WTC11 (cell line): ENCODE measurements at regions not wholly inside any gene's neighbourhood (a gene's known extent, or its start where the extent isn't known, plus 50 kb on each side); places are given as distances from the start of the nearest gene placed in this dataset.
"Not testable (repeated sequence)": the region's sequence is repeated elsewhere in the genome, so short reads cannot be mapped to it uniquely, and the experiment has no call there.

Experiments used
- ATAC-seq: fragments of 200-7000 bp; cut with Tn5 transposase; 2 replicates; pipeline ENCODE4 v1.10.0; 2021; ENCODE audit warnings: mild to moderate bottlenecking, moderate library complexity
- CTCF ChIA-PET: fragments of 300-600 bp; sonication (Branson Sonifier 250); formaldehyde crosslinking; loops from one replicate; lab custom pipeline; 2021; ENCODE audit warnings: antibody characterized with exemption; lab: Charles Lee
- POLR2A ChIA-PET: fragments of 350-600 bp; sonication (Branson Sonifier 250); formaldehyde crosslinking; loops from one replicate; lab custom pipeline; 2021; ENCODE audit warnings: antibody characterized with exemption; lab: Charles Lee
- DNase-seq: peaks from one replicate; pipeline ENCODE4 v3.0.0; 2021; ENCODE audit warnings: low spot score
- H3K27ac Mint-ChIP-seq: 2 replicates; pipeline ENCODE4 v1.8.0; 2021; ENCODE audit warnings: mixed read lengths
- H3K27me3 Mint-ChIP-seq: 2 replicates; pipeline ENCODE4 v1.8.0; 2021; ENCODE audit warnings: low read depth, mild to moderate bottlenecking, moderate library complexity, mixed read lengths
- H3K36me3 Mint-ChIP-seq: 2 replicates; pipeline ENCODE4 v1.8.0; 2021; ENCODE audit warnings: mixed read lengths
- H3K4me1 Mint-ChIP-seq: 2 replicates; pipeline ENCODE4 v1.8.0; 2022; ENCODE audit warnings: mixed read lengths
- H3K4me3 Mint-ChIP-seq: 2 replicates; pipeline ENCODE4 v1.8.0; 2021; ENCODE audit warnings: mild to moderate bottlenecking, moderate library complexity, mixed read lengths
- H3K9me3 Mint-ChIP-seq: 2 replicates; pipeline ENCODE4 v1.8.0; 2021; ENCODE audit warnings: mixed read lengths
- ATF1 ChIP-seq: sonication (generic); formaldehyde crosslinking; IDR thresholded peaks from 2 replicates; pipeline ENCODE4 v1.8.1; 2023; ENCODE audit warnings: mild to moderate bottlenecking, moderate library complexity, missing genetic modification reagents
- CBFB ChIP-seq: sonication (generic); formaldehyde crosslinking; IDR thresholded peaks from 2 replicates; pipeline ENCODE4 v1.8.1; 2022; ENCODE audit warnings: mild to moderate bottlenecking, low read depth, missing genetic modification reagents
- CTCF ChIP-seq: fragments of 200-600 bp; IDR thresholded peaks from 2 replicates; pipeline ENCODE4 v1.8.0; 2022; ENCODE audit warnings: antibody characterized with exemption
- E2F1 ChIP-seq: sonication (generic); formaldehyde crosslinking; IDR thresholded peaks from 2 replicates; pipeline ENCODE4 v1.8.0; 2022; ENCODE audit warnings: mild to moderate bottlenecking, missing genetic modification reagents
- E2F5 ChIP-seq: sonication (generic); formaldehyde crosslinking; IDR thresholded peaks from 2 replicates; pipeline ENCODE4 v1.8.1; 2022; ENCODE audit warnings: mild to moderate bottlenecking, moderate library complexity, missing genetic modification reagents
- ESRRA ChIP-seq: sonication (generic); formaldehyde crosslinking; IDR thresholded peaks from 2 replicates; pipeline ENCODE4 v1.8.1; 2022; ENCODE audit warnings: mild to moderate bottlenecking, missing genetic modification reagents, borderline replicate concordance
- ETV6 ChIP-seq: sonication (generic); formaldehyde crosslinking; IDR thresholded peaks from 2 replicates; pipeline ENCODE4 v1.8.1; 2022; ENCODE audit warnings: mild to moderate bottlenecking, missing genetic modification reagents
- FOXJ3 ChIP-seq: sonication (generic); formaldehyde crosslinking; IDR thresholded peaks from 2 replicates; pipeline ENCODE4 v1.9.0; 2021; ENCODE audit warnings: missing genetic modification reagents, mild to moderate bottlenecking, borderline replicate concordance
- FOXK1 ChIP-seq: sonication (generic); formaldehyde crosslinking; IDR thresholded peaks from 2 replicates; pipeline ENCODE4 v1.8.0; 2022; ENCODE audit warnings: mild to moderate bottlenecking, moderate library complexity, missing genetic modification reagents
- FOXP1 ChIP-seq: sonication (generic); formaldehyde crosslinking; IDR thresholded peaks from 2 replicates; pipeline ENCODE4 v1.8.0; 2022; ENCODE audit warnings: missing genetic modification reagents, mild to moderate bottlenecking, moderate library complexity, borderline replicate concordance
- IRF2 ChIP-seq: sonication (generic); formaldehyde crosslinking; IDR thresholded peaks from 2 replicates; pipeline ENCODE4 v1.8.0; 2022; ENCODE audit warnings: low read depth, missing genetic modification reagents, borderline replicate concordance
- KAT7 ChIP-seq: sonication (generic); formaldehyde crosslinking; IDR thresholded peaks from 2 replicates; pipeline ENCODE4 v1.8.1; 2023; ENCODE audit warnings: missing genetic modification reagents, mild to moderate bottlenecking, borderline replicate concordance
- MAX ChIP-seq: sonication (generic); formaldehyde crosslinking; IDR thresholded peaks from 2 replicates; pipeline ENCODE4 v1.8.0; 2022; ENCODE audit warnings: mild to moderate bottlenecking, missing genetic modification reagents
- MXD4 ChIP-seq: fragments of 250-450 bp; sonication (Bioruptor Pico); IDR thresholded peaks from 2 replicates; pipeline ENCODE4 v1.8.0; 2021; ENCODE audit warnings: mild to moderate bottlenecking, moderate library complexity, borderline replicate concordance
- NR2C2 ChIP-seq: sonication (generic); formaldehyde crosslinking; IDR thresholded peaks from 2 replicates; pipeline ENCODE4 v1.8.0; 2022; ENCODE audit warnings: mild to moderate bottlenecking, missing genetic modification reagents
- OVOL2 ChIP-seq: fragments of 250-450 bp; sonication (Bioruptor Pico); IDR thresholded peaks from 2 replicates; pipeline ENCODE4 v1.9.0; 2021; ENCODE audit warnings: mild to moderate bottlenecking, borderline replicate concordance
- RELA ChIP-seq: sonication (generic); formaldehyde crosslinking; IDR thresholded peaks from 2 replicates; pipeline ENCODE4 v1.8.1; 2022; ENCODE audit warnings: missing genetic modification reagents, mild to moderate bottlenecking, borderline replicate concordance
- SMAD4 ChIP-seq: sonication (generic); formaldehyde crosslinking; IDR thresholded peaks from 2 replicates; pipeline ENCODE4 v1.8.0; 2022; ENCODE audit warnings: mild to moderate bottlenecking, missing genetic modification reagents
- SOX15 ChIP-seq: fragments of 250-450 bp; sonication (Bioruptor Pico); IDR thresholded peaks from 2 replicates; pipeline ENCODE4 v1.9.0; 2021; ENCODE audit warnings: mild to moderate bottlenecking
- SP1 ChIP-seq: sonication (generic); formaldehyde crosslinking; conservative IDR thresholded peaks from 2 replicates; pipeline ENCODE4 v1.8.1; 2022; ENCODE audit warnings: missing genetic modification reagents
- STAT6 ChIP-seq: sonication (generic); formaldehyde crosslinking; conservative IDR thresholded peaks from 2 replicates; pipeline ENCODE4 v1.8.1; 2023; ENCODE audit warnings: mild to moderate bottlenecking, low read depth, missing genetic modification reagents, moderate library complexity
- TEAD1 ChIP-seq: sonication (generic); formaldehyde crosslinking; IDR thresholded peaks from 2 replicates; pipeline ENCODE4 v1.8.0; 2022; ENCODE audit warnings: mild to moderate bottlenecking, missing genetic modification reagents
- TEAD4 ChIP-seq: sonication (generic); formaldehyde crosslinking; IDR thresholded peaks from 2 replicates; pipeline ENCODE4 v1.8.0; 2022; ENCODE audit warnings: mild to moderate bottlenecking, missing genetic modification reagents
- TP53 ChIP-seq: sonication (generic); formaldehyde crosslinking; IDR thresholded peaks from 2 replicates; pipeline ENCODE4 v1.8.1; 2023; ENCODE audit warnings: mild to moderate bottlenecking, missing genetic modification reagents
- ZNF121 ChIP-seq: sonication (generic); formaldehyde crosslinking; IDR thresholded peaks from 2 replicates; pipeline ENCODE4 v1.8.0; 2023; ENCODE audit warnings: missing genetic modification reagents
- ZNF263 ChIP-seq: sonication (generic); formaldehyde crosslinking; IDR thresholded peaks from 2 replicates; pipeline ENCODE4 v1.8.1; 2022; ENCODE audit warnings: low read depth, mild to moderate bottlenecking, moderate library complexity, missing genetic modification reagents
- ZNF317 ChIP-seq: sonication (generic); formaldehyde crosslinking; IDR thresholded peaks from 2 replicates; pipeline ENCODE4 v1.8.1; 2023; ENCODE audit warnings: low read depth, mild to moderate bottlenecking, moderate library complexity, missing genetic modification reagents, borderline replicate concordance
- ZNF416 ChIP-seq: fragments of 250-450 bp; sonication (Bioruptor Pico); IDR thresholded peaks from 2 replicates; pipeline ENCODE4 v1.9.0; 2021; ENCODE audit warnings: mild to moderate bottlenecking, inconsistent platforms

GRCh38 chr12:17878714-17879113 lies 211.3 kb downstream of the RERGL start:
- no peak for DNase-seq
- POLR2A ChIA-PET = no interaction called here
- peak; percentile 47 for ATAC-seq
- Mint-ChIP-seq H3K36me3 (peaks cover 20% of the 10 kb centered on the region), H3K4me1 (no peaks in the 10 kb centered on the region), H3K9me3 (peaks cover 28% of the 10 kb centered on the region), H3K27ac (no peak overlapping the region), H3K4me3 (no peak overlapping the region), H3K27me3 (no peaks in the 10 kb centered on the region; the same call in 1 of the 2 replicates)
- no peak for TF ChIP-seq FOXJ3 (CRISPR knock-in tag)
- no peak for TF ChIP-seq MAX (CRISPR knock-in tag)
- no peak for TF ChIP-seq E2F5 (CRISPR knock-in tag)
- CTCF ChIA-PET = no interaction called here

GRCh38 chr12:17875230-17875629 lies 214.8 kb downstream of the RERGL start:
- H3K27me3 Mint-ChIP-seq = no peaks in the 10 kb centered on the region; the same call in 1 of the 2 replicates
- H3K4me3 Mint-ChIP-seq = no peak overlapping the region
- no peak for ATAC-seq
- POLR2A ChIA-PET = no interaction called here
- DNase-seq = no peak
- H3K4me1 Mint-ChIP-seq = no peaks in the 10 kb centered on the region
- CTCF ChIA-PET = no interaction called here
- H3K27ac Mint-ChIP-seq = no peak overlapping the region
- H3K36me3 Mint-ChIP-seq = peaks cover 20% of the 10 kb centered on the region
- TF ChIP-seq TEAD4 (CRISPR knock-in tag) = no peak
- TF ChIP-seq ZNF263 = no peak
- TF ChIP-seq SP1 = no peak
- no peak for TF ChIP-seq MXD4 (CRISPR knock-in tag)
- no peak for TF ChIP-seq KAT7 (CRISPR knock-in tag)
- TF ChIP-seq RELA = no peak
- no peak for TF ChIP-seq CBFB (CRISPR knock-in tag)
- no peak for TF ChIP-seq E2F1
- peaks cover 28% of the 10 kb centered on the region for H3K9me3 Mint-ChIP-seq

GRCh38 chr12:17866802-17867201 lies 223.2 kb downstream of the RERGL start:
- no peaks in the 10 kb centered on the region for H3K36me3 Mint-ChIP-seq
- 0 out of 2 replicates have a peak, but pooled peaks cover 2% of the 10 kb centered on the region for H3K9me3 Mint-ChIP-seq
- no peak overlapping the region for H3K27ac Mint-ChIP-seq
- no peak overlapping the region for H3K4me3 Mint-ChIP-seq
- no peaks in the 10 kb centered on the region for H3K4me1 Mint-ChIP-seq
- no peaks in the 10 kb centered on the region; the same call in 1 of the 2 replicates for H3K27me3 Mint-ChIP-seq
- POLR2A ChIA-PET = no interaction called here
- DNase-seq = no peak
- no peak for ATAC-seq
- TF ChIP-seq NR2C2 (no peak), ZNF416 (CRISPR knock-in tag) (no peak), ZNF317 (CRISPR knock-in tag) (no peak), ATF1 (CRISPR knock-in tag) (no peak), FOXP1 (CRISPR knock-in tag) (no peak), TEAD1 (CRISPR knock-in tag) (no peak), OVOL2 (CRISPR knock-in tag) (no peak), TP53 (CRISPR knock-in tag) (no peak), SOX15 (no peak), MXD4 (CRISPR knock-in tag) (no peak), FOXK1 (CRISPR knock-in tag) (no peak), ETV6 (no peak), SMAD4 (no peak), ESRRA (no peak), IRF2 (no peak), FOXJ3 (CRISPR knock-in tag) (no peak), STAT6 (CRISPR knock-in tag) (no peak), CTCF (no peak), ZNF121 (CRISPR knock-in tag) (no peak)
- TF ChIP-seq, all 79 proteins: peak for 0
- CTCF ChIA-PET = no interaction called here

GRCh38 chr12:17855548-17855947 lies 234.4 kb downstream of the RERGL start:
- H3K27me3 Mint-ChIP-seq, DNase-seq, ATAC-seq, H3K27ac Mint-ChIP-seq, H3K36me3 Mint-ChIP-seq, POLR2A ChIA-PET, H3K4me1 Mint-ChIP-seq, H3K4me3 Mint-ChIP-seq, CTCF ChIA-PET: not testable (repeated sequence)
- peaks cover 18% of the 10 kb centered on the region for H3K9me3 Mint-ChIP-seq
